Mucosa of rectum (tissue), 2 donors: ENCODE measurements at regions not wholly inside any gene's neighbourhood (a gene's known extent, or its start where the extent isn't known, plus 50 kb on each side); places are given as distances from the start of the nearest gene placed in this dataset.
"Not testable (repeated sequence)": the region's sequence is repeated elsewhere in the genome, so short reads cannot be mapped to it uniquely, and the experiment has no call there.

ENCODE experiments used
- H3K27ac ChIP-seq, 2 donors: one replicate each; pipeline ENCODE4 v1.7.0; 2013; ENCODE audit warnings: inconsistent platforms in 2 of 2, low read depth in 2 of 2, low read length in 2 of 2
- H3K27me3 ChIP-seq, 2 donors: one replicate each; pipeline ENCODE4 v1.7.0; 2013; ENCODE audit warnings: low read length in 2 of 2; ENCODE audit not compliant: control insufficient read depth in 2 of 2, insufficient read depth in 2 of 2
- H3K36me3 ChIP-seq, 2 donors: one replicate each; pipeline ENCODE4 v1.7.0; 2013; ENCODE audit warnings: low read length in 2 of 2; ENCODE audit not compliant: control insufficient read depth in 2 of 2, insufficient read depth in 2 of 2
- H3K4me1 ChIP-seq, 2 donors: one replicate each; pipeline ENCODE4 v1.7.0; 2013; ENCODE audit warnings: low read length in 2 of 2, mild to moderate bottlenecking in 1 of 2; ENCODE audit not compliant: control insufficient read depth in 2 of 2, insufficient read depth in 2 of 2
- H3K4me3 ChIP-seq, 2 donors: one replicate each; pipeline ENCODE4 v1.7.0; 2013; ENCODE audit warnings: low read length in 2 of 2
- H3K9ac ChIP-seq, 2 donors: one replicate each; pipeline ENCODE4 v1.7.0; 2013; ENCODE audit warnings: low read length in 2 of 2, low read depth in 1 of 2, mild to moderate bottlenecking in 1 of 2
- H3K9me3 ChIP-seq, 2 donors: one replicate each; pipeline ENCODE4 v1.7.0; 2013; ENCODE audit warnings: low read length in 2 of 2; ENCODE audit not compliant: control insufficient read depth in 2 of 2
- donor health status: healthy.
- donor health status: Normal muscosa, but diverticular disease.

DNA sequence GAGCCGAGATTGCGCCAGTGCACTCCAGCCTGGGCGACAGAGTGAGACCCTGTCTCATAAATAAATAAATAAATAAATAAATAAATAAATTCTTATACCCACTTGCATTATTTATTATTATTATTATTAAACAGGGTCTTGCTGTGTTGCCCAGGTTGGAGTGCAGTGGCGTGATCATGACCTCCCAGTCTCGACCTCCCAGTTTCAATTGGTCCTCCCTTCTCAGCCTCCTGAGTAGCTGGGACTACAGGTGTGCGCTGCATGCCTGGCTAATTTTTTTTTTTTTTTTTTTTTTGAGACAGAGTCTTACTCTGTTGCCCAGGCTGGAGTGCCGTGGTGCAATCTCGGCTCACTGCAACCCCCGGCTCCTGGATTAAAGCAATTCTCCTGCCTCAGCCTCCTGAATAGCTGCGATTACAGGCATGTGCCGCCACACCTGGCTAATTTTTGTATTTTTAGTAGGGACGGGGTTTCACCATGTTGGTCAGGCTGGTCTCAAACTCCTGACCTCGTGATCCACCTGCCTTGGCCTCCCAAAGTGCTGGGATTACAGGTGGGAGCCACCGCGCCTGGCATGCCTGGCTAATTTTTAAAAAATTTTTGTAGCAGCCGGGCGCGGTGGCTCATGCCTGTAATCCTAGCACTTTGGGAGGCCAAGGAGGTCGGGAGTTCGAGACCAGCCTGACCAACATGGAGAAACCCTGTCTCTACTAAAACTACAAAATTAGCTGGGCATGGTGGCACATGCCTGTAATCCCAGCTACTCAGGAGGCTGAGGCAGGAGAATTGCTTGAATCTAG, 150.2 kb downstream of the SEC14L1 start:
- not testable (repeated sequence) for H3K27me3 ChIP-seq, H3K36me3 ChIP-seq, H3K27ac ChIP-seq, H3K9me3 ChIP-seq, H3K4me3 ChIP-seq, H3K9ac ChIP-seq
- peaks cover 29 to 33% of the 10 kb centered on the region in 2 donors for H3K4me1 ChIP-seq

- Histone ChIP-seq H3K9me3 (no peaks in the 10 kb centered on the region), H3K27ac (no peak overlapping the region), H3K9ac (no peak overlapping the region), H3K27me3 (no peaks in the 10 kb centered on the region), H3K4me3 (no peak overlapping the region), H3K36me3 (peaks cover 0 to 6% of the 10 kb centered on the region in 2 donors), H3K4me1 (peaks cover 20 to 24% of the 10 kb centered on the region in 2 donors)
These were observed 151.0 kb downstream of the SEC14L1 start for GRCh38 chr17:77291591-77292386.

DNA sequence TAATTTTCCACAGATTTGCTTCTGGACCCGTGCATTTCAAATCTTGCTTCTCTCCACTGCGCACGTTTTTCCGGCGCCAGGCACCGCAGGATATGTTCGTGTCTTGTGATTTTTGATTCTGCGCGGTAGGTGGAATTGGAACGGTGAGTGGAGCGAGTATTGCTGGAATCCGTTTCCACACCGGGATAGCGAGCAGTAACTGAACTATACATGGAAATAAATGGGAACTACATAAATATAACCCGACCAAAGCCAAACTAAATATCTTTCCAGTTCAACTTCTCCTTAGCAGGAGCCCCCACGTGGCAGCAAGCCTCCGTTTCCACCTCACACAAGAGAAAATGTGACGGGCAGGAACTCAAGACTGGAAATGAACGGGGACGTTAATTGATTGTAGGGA, 154.0 kb downstream of the SEC14L1 start:
- H3K4me3 ChIP-seq = no peak overlapping the region

DNA sequence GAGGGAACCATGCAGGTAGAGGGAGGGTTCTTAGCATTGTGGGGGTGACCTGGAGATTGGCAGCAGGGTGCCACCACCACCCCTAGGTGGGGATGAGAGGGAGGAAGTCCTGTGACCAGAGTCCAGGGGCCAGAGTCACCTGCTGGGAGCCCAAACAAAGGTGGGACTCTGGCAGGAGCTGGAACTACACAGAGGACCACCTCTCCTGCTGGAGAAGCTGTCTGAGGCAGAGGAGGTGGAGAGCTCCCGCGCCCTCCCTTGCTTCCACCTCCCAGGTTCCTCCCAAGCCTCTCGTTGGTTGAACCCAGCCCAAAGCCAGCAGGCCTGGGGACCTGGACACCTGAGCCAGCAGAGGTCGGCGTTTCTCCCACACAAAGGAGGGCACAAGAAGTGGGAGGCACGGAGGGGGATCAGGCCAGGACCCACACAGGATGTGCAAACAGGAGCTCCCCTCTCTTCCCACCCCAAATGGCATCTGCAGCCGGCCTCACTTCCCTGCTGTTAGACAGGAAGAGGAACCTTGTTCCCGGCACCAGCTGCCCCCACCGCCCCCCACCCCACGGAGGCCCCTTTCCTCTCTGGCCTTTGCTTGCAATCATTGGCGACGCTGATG, 154.6 kb downstream of the SEC14L1 start:
- H3K36me3 ChIP-seq = peaks cover 2 to 6% of the 10 kb centered on the region in 2 donors
- H3K9me3 ChIP-seq = no peaks in the 10 kb centered on the region
- no peak overlapping the region for H3K9ac ChIP-seq
- no peak overlapping the region for H3K4me3 ChIP-seq
- H3K27me3 ChIP-seq = no peaks in the 10 kb centered on the region
- H3K4me1 ChIP-seq = peaks cover 0 to 9% of the 10 kb centered on the region in 2 donors
- no peak overlapping the region for H3K27ac ChIP-seq

More for the DNA sequence above, 154.0 kb downstream of the SEC14L1 start:
- Histone ChIP-seq H3K36me3 (peaks cover 2 to 6% of the 10 kb centered on the region in 2 donors), H3K9me3 (no peaks in the 10 kb centered on the region), H3K27ac (no peak overlapping the region), H3K9ac (no peak overlapping the region), H3K4me1 (peaks cover 0 to 4% of the 10 kb centered on the region in 2 donors), H3K27me3 (no peaks in the 10 kb centered on the region)

DNA sequence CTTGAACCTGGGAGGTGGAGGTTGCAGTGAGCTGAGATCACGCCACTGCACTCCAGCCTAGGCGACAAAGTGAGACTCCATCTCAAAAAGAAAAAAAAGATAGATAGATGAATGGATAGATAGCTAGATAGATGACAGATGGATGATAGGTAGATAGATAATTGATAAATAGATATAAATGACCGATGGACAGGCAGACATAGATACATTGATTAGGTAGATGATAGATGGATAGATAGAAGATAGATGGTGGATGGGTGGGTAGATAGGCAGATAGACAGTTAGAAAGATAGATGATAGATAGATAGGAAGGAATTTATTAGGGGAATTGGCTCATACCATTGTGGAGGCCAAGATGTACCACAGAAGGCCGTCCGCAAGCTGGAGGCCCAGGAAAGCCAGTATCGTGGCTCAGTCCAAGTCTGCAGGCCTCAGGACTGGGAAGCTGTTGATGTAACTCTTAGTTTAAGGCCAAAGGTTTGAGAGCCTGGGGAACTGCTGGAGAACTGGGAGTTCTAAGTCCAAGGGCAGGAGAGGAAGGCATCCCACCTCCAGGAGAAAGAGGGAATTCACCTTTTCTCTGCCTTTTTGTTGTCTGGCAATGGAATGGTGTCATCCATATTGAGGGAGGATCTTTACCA, 156.1 kb downstream of the SEC14L1 start:
- no peak overlapping the region for H3K9ac ChIP-seq
- no peaks in the 10 kb centered on the region for H3K27me3 ChIP-seq
- no peak overlapping the region for H3K27ac ChIP-seq
- peaks cover 2 to 15% of the 10 kb centered on the region in 2 donors for H3K4me1 ChIP-seq
- no peaks in the 10 kb centered on the region for H3K9me3 ChIP-seq
- peaks cover 2 to 6% of the 10 kb centered on the region in 2 donors for H3K36me3 ChIP-seq
- H3K4me3 ChIP-seq = no peak overlapping the region

- Histone ChIP-seq H3K4me1 (peaks cover 2 to 17% of the 10 kb centered on the region in 2 donors), H3K36me3 (peaks cover 2 to 6% of the 10 kb centered on the region in 2 donors), H3K4me3 (no peak overlapping the region), H3K9me3 (no peaks in the 10 kb centered on the region), H3K27ac (no peak overlapping the region), H3K9ac (no peak overlapping the region), H3K27me3 (no peaks in the 10 kb centered on the region)
These were observed 157.2 kb downstream of the SEC14L1 start for GRCh38 chr17:77297693-77298666.

DNA sequence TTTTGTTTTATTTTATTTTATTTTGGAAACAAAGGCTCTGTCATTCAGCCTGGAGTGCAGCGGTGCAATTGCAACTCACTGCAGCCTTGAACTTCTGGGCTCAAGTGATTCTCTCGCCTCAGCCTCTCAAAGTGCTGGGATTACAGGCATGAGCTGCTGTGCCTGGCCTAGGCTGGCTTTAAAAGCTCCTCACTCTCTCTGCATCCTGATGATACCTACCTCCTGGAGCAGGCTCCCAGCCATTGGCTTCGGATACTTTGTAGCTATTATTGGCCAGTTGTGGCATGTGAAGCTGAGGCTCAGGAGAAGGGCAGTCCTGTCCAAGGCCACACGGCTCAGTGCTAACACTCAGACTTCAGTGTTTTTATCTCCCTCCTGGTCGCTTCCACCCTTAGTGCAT, 158.0 kb downstream of the SEC14L1 start:
- Histone ChIP-seq H3K4me1 (peaks cover 2 to 19% of the 10 kb centered on the region in 2 donors), H3K27me3 (no peaks in the 10 kb centered on the region), H3K9ac (no peak overlapping the region), H3K9me3 (no peaks in the 10 kb centered on the region), H3K27ac (no peak overlapping the region), H3K4me3 (no peak overlapping the region), H3K36me3 (peaks cover 2 to 6% of the 10 kb centered on the region in 2 donors)

DNA sequence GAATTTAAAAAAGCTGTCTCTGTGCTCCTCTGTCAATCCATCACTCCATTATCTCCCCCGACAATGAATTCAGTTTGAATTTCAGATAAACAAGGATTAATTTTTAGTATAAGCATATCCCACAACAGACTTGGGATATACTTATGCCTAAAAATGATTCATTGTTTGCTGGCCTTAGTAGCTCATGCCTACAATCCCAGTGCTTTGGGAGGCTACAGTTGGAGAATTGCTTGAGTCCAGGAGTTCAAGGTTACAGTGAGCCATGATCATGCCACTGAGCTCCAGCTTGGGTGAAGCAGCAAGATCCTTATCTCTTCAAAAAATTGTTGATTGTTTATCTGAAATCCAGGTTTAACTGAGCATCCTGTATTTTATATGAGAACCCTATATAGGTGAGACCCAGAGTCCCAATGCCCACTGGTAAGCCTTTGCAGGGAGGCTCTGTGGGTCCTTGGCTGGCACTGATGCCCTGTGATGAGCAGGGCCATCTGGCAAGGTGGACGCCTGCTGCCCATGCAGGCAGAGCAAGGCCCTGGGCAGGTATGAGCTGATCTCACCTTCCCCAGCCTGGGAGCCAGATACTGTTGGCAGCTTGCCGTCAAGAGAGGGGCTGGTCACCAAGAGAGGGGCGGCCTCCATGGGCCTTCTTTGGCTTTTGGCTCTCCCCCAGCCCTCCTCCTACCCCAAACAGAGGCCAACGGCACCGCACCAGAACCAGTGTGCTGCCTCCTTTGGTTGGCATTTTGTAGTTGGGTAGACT, 158.7 kb downstream of the SEC14L1 start:
- no peak overlapping the region for H3K9ac ChIP-seq
- no peaks in the 10 kb centered on the region for H3K27me3 ChIP-seq
- H3K9me3 ChIP-seq = no peaks in the 10 kb centered on the region
- H3K27ac ChIP-seq = peak overlapping the region; percentile 48 to 58
- peaks cover 2 to 6% of the 10 kb centered on the region in 2 donors for H3K36me3 ChIP-seq
- peaks cover 2 to 25% of the 10 kb centered on the region in 2 donors for H3K4me1 ChIP-seq
- no peak overlapping the region for H3K4me3 ChIP-seq
